GM19043 (cell line): ENCODE measurements at regions not wholly inside any gene's neighbourhood (a gene's known extent, or its start where the extent isn't known, plus 50 kb on each side); places are given as distances from the start of the nearest gene placed in this dataset.

Experiments used
- ATAC-seq: cut with Tn5 transposase; IDR thresholded peaks from one replicate; pipeline ENCODE4 v1.9.1; 2021; ENCODE audit warnings: low read depth; ENCODE audit not compliant: unreplicated experiment

DNA sequence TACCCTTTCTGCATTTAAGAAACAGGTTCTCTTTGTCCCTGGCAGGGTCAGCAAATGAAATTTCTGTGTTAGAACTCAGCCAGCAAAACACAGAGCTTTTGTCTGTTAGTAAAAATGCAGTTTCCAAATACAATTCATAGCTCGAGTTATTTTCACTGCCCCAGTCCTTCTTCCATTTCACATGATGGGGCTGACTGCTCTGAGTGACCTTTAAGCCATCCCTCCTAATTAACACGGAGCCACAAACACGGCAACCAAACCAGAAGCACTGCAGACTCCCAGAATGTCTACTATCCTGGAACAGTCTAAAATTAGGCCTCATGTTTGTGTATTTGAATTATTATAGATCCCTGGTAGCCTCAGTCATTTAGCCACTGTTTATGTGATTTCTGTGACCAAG is 99.1 kb upstream of the RGS4 start:
- ATAC-seq, result no peak

DNA sequence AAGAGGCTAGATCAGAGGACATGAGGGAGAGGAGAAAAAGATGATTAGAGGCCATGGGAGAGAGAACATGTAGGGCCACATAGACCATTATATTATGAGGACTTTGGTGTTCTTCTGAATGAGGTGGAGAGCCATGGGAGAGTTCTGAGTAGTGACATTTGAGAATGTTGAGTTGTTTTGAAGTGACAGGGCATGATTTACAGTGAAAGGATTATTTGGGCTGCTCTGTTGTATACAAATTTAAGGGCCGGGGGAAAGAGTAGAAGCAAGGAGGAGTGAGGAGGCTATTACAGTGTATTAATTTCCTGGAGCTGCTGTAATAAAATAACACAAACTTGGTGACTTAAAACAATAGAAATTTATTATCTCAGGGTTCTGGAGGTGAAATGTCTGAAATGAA is 102.5 kb upstream of the RGS4 start:
- no peak for ATAC-seq

DNA sequence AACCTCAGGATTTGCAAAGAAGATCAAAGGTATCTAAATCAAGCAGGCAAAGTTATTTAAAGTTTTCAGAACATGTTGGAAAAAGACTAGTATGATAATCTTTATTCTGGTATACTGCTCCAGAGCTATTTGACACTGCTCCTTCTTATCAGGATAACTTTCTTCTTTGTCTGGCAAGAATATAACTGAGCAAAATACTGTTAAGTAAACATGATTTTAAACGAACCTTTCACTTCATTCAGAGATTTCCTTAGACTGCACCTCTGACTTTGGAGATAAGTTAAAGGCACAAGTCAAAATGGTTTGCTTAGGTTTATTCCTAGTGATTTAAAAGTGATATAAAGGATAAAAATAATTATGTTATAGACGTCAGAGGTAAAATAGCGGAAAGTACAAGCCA is 103.9 kb upstream of the CCDC190 start:
- no peak for ATAC-seq

DNA sequence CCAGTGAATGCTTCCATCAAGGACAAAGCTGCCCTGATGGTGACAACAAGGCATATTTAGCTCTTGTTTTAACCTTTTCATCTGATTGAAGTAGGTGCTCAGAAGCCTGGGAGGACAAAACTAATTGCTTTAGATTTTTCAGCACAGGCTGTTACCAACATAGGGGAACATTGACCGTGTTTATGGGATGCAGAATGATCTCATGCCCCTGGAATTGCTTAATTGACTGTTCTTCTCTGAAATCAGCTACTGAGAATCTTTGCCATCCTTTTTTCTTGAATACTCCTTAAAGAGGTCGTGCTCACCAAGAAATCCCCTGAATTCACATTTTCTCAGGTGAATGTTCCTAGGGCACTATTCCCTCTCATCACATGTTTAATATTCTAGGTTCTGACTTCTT is 95.9 kb upstream of the CCDC190 start:
- no peak for ATAC-seq

DNA sequence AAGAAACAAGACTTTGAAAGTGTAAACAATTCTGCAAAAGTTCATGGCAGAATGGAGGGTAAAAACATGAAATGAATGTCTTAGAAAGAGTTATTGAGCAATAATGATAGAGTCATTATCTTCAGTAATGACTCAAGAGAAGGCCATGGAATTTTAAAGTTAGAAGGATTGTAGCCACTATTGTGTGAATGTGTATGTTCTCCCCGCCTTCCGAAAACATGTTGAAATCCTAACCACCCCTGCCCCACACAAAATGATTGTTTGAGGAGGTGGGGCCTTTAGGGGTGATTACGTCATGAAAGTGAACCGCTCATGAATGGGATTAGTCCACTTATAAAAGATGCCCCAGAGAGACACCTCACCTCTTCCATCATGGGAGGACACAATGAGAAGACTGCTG is 93.8 kb upstream of the CCDC190 start:
- no peak for ATAC-seq

DNA sequence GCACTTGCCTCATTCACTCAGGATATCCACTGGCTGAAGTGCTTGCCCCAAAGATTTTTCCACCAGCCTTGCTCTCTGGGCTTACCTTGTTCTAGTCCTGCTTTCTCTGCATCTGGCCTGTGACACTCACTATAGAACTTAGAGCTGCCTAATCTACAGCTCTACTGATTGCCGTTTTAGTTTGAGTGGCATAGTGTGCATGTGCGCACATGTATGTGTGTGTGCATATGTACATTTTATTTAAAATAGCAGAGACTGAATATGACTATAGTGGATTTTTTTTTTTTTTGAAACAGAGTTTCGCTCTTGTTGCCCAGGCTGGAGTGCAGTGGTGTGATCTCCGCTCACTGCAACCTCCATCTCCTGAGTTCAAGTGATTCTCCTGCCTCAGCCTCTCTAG is 92.0 kb upstream of the CCDC190 start:
- no peak for ATAC-seq

DNA sequence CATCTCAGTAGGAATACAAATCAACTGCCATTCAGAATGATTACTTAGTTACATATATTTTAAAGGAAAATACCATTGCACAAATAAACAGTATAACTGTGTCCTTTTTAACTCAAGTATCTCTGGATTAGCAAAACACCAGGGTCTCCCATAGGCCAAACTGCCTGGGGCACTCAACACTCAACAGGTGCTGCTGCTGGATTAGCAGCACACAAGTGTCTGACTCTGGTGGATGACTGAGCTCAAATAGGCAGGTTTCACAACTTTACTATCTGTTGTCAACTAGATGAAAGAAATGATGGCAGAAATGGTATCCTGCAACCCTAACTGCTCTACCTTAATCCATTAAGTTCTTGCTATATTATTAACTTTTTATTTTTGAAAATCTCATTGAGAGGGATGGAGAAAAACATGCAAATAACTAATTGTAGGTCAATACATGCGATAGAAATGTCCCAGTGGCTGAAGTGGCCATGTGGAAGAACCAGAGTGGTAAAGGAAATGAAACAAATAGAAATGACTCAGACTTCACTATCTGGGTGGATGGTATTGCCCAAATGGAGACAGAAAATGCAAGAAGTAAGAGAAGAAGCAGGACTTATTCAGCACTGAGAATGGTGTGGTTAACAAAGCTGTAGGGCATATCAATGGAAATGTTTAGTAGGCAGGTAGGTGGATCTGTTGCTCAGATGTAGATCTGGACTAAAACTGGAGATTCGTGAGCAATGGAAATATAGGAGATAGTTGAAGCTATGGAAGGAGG is 90.8 kb upstream of the CCDC190 start:
- peak; percentile 92 for ATAC-seq

DNA sequence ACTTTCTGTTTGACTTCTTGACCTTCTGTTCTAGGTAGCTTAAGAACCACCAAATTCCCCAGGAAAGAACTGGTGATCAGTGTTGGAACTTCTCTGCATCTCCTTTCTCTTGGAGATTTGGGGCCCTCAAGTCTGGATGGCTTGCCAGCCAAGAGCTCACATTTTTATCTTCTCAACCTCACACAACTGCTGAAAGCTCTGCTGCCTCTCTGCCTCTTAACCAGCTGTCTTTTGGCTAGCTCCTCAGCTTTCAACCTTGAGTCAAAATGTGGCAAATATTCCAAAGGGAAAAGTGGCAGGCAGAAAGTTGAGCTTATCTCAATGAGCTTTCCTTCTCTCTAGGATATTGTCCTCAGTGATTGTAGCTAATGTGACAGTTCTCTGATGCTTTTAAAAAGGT is 89.2 kb upstream of the CCDC190 start:
- no peak for ATAC-seq

DNA sequence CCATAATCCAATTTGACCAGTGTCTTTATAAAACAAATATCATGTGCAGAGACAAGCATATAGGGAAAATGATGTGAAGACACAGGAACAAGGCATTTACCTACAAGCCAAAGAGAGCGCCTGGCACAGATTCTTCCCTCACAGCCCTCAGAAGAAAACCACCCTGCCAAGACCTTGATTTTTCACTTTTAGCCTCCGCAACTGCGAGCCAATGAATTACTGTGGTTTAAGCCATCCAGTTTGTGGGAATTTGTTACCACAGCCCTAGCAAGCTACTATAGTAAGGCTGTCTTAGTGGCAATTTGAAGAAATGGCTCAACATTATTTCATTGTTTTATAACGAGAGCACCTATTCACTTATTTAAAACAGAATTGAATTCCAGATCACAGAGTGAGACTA is 85.7 kb upstream of the CCDC190 start:
- no peak for ATAC-seq

DNA sequence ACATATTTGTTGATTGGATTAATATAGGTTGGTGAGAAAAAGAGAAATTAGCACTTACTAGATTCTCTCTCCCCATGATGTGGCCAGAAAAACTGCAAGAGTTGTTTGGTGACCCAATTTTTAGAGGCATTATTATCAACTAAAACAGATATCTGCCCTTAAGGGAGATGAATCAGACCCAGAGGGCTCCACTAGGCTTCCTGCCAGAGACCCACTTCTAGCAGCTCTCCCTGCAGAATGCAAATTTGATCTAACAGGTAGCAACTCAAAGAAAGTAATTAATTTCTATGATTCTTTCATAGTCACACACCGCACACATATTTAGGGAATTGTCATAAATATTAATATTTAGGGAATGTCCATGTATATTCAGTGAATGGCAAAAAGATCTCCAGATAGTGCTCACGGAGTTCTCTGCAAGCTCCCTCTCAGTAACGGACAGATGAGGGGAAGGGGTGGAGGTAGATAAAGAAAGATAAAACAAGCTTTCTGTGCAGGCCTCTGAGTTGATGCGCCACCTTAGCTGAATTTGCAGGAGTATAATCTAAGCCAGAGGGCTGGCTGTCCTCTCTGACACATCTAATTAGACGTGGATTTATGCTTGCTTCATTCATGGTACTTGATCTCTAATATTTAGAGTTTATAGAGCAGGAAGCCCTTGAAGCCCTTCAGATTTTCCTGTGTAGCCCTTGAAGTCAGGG is 84.1 kb upstream of the CCDC190 start:
- no peak for ATAC-seq

DNA sequence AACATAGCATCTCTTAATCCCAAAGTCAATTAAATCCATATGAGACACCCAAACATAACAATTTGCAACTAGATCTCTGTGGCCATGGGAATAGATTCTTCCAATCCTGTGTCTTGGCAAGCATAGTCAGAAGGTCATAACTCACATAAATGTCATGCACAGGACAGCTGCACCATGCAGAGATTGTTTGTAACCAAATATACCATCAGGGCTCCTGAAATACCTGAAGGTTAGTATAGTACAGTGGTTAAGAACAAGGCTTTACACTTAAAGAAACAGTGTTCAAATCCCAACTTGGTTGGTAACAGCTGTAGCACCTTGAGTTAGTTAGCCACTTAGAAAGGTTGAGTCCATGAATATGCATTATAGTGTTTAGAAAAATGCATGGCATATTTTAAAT is 82.6 kb upstream of the CCDC190 start:
- no peak for ATAC-seq

DNA sequence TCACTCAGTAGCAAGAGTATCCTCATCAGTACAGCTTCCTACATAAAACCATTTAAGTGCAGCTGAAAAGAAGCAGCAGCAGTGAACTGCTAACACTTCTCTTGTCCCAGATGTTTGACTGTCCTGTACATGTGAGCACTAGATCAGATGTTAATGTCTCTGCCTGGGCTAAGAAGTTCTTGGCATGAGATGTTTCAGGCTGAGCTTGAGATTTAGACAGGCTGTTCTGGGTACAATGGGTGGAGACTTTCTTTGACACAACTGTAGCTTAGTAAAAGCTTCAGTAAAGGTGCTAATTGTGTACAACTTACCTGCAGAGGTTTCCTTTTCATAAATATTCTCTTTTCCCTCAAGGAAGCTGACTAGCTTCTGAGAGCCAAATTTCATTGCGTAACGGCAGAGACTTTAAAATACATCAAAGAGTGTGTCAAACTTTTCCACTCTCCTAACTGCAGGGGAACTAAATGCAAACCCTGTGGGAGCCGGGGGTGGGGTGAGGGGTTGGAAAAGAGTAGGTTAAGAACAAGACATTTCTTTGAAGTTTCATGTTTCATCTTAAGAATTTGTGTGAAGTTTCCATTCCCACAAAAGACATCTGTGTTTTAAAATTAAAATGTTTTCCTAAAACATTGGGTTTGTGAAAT is 82.1 kb upstream of the CCDC190 start:
- no peak for ATAC-seq

DNA sequence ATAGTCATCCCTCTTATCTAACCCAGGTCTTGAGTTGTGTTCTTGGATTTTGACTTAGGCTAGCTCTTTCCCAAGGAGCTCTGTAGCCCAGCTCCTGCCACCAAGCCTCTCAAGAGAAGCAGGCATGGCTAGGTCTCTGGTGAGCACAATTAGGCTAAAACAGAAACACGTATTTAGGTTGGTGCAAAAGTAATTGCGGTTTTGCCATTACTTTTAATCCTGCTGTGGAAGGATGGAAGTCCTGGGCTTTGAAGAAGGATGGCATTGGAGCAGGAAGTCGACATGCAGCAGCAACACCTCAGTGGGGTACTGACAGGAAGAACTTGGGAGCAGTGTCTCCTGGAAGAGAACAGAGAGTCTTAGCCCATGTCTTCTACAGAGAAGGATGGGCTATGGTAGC is 80.0 kb upstream of the CCDC190 start:
- no peak for ATAC-seq

DNA sequence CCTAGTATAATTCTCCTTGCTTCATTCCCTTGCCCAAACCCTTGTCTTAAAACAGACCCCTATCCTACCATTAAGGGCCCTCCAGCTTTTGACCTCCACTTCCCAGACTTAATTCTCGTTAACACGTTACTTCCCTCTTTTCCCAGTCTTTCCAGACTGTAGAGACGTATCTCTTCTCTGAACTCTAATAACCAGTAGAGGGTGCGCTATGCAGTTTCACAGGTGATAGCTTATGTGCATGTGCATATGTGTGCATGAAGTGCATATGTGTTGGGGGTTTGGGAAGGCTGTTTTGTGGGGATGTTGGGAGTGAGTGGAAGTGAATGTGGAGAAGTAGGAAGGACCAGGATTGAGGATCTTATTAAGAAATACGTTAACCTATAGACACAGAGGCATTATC is 78.1 kb upstream of the CCDC190 start:
- ATAC-seq, result no peak

DNA sequence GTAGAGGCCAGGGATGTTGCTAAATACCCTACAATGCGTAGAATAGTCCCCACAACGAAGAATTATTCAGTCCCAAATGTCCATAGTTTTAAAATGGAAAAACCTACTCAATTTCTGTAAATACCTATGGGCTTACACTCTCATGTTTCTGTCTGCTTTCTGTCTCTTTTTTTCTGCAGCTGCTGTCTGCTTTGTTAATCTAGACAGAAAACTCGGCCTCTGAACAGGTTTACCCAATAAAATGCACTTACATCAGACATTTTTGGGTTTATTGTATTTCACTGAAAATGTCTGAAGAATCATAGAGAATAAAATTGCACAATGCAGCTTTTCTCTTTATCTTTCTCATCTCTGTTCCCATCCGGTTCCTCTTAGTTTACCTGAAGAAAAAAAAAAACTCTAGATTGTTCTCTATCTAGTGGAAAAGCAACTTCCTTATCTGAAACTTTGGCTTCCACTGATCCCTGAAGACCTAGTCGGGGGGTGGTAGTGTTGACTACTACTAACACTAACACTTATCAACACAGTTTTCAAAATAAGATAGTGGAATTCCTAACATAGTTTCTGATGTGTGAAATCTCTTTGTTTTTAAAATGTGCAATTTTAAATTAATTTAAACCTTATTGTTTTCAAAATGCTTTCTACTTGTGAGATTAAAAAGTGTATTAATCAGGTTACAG is 76.9 kb upstream of the CCDC190 start:
- ATAC-seq, result no peak

DNA sequence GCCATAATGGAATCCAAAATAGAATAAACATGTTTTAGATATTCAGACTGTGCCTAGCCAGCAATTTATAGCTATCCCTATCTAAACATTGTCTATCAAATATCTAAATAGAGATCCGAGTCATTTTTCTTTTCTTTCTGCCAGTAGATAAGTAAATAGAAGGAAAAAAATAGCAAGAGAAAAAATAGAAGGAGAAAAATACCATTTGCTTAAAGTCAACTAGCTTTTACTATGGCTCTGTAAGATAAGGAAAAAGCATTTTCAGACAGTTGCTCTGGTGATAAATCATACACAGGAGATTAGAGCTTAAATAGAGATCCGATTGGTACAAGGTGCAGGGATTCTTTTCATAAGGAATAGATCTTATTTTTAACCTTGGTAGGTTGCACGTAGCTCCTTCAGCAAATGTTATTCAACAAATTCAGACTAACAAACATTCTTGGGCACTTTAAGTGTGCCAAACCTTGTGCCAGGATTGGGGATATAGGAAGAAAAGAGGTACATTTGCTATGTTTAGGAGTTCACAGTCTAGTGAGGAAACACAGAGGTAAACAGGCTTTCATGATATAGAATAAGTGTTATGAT is 70.1 kb upstream of the CCDC190 start:
- no peak for ATAC-seq

DNA sequence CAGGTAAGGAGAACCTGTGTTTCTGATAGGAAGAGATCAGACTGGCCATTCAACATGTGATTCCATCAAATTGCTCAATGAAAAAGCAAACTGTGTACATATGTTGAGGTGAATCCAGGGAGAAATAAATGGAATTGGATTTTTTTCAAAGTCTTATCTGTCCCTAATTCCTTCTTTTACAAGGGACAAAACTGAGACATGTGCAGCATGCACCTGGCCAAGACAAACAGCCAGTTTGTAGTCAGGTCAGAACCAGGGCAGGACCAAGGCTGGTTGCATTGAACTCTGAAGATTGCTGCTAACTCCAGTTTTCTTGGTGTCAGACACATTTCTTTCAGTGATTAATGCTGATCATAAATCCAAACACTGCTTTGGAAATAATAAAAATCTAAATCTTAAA is 69.6 kb upstream of the CCDC190 start:
- no peak for ATAC-seq

DNA sequence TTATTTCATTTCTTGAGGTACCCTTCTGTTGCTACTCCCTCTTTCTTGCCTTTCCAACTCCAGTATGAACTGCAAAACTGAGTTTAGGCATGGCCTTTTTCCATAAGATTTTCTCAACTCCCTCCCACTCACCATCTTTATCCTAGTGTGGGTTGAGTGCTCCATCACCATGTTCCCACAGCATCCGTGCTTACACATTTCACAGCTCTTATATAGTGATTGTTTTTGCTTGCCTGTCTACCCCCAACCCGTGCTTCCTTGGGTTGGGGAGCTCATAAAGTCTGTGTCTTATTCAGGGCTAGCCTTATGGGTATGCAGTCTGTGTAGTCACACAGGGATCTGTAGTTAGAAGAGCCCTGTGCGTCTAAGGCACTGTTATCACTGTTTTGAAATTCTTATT is 68.2 kb upstream of the CCDC190 start:
- no peak for ATAC-seq

DNA sequence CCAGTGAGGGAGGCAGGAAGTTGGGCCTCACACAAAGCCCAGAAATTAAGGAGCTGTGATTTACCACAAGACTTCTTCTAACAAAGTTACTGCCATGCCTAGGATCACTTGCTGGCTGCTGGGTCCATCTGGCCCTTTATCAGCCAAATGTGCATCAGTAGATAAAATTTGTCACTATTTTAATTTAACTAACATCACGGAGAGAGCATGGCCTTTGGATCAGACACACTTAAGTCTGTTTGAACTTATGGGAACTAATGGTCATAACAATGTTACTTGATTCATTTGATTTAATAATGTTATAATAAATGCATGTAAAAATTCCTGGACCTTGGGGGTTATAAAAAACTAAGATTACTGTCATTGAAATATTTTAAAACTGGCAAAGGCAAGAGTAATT is 67.2 kb upstream of the CCDC190 start:
- no peak for ATAC-seq

DNA sequence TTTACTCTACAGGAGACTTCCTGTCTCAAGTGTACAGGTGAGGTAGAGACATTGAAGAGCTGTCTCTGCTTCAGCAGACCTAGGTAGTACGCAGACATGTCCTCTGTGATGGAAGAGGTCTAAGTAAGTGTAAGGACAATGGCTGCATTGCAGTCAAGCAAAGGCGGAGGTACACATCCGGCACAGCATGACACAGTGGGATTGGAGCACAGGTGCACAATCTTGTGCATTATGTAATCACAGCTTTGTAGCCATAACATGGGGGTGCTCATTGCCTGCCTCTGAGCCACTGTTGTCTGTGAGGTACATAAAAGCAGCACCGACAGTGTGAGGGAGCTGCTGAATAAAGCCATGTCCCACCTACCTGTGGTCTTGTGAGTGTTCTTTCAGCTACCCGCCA is 66.4 kb upstream of the CCDC190 start:
- ATAC-seq, result no peak

DNA sequence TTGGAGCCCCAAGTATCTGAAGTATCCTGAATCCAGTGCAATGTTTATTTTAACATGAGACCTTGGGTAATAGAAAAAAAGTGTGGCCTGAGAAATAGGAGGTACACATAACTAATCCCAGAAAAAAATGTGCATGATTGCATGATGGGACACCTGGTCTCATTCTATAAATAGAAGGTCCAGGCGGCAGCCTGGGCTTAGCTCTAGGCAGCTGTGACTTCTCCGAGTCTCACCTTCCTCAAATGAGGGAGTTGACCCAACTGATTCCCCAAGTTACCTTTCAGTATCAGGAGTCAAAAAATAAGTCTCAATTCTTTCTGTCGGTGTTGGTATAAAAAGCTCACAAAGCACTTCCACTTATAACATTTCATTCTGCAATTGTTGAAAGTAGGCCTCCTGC is 65.9 kb upstream of the CCDC190 start:
- no peak for ATAC-seq
